HT-29 (cell line): ENCODE measurements at regions not wholly inside any gene's neighbourhood (a gene's known extent, or its start where the extent isn't known, plus 50 kb on each side); places are given as distances from the start of the nearest gene placed in this dataset.
A peak's percentile ranks its signal among the peaks of the same experiment; 100 is the strongest.

Experiments
- DNase-seq: peaks from one replicate; pipeline ENCODE4 v3.0.0-alpha.2; 2015; ENCODE audit warnings: low spot score

DNA sequence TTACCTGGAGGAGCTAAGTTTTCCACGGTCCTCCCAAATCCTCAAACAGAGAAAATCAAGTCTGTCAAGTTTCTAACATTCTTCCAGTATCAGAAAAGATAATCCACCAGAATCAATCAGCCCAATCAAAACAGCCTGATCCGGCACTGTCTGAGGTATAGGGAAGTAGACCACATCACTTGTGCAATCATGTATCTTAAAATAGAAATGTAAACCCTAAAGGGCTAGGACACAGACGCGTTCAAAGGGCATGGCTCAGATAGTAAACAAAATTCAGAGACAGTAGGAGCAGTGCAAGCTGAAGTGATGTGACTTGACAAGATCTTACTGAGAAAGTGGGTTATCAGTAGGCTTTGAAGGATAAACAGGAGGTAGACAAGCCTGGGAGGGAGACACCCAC, 252.4 kb upstream of the DAPK1 start:
- no peak for DNase-seq

DNA sequence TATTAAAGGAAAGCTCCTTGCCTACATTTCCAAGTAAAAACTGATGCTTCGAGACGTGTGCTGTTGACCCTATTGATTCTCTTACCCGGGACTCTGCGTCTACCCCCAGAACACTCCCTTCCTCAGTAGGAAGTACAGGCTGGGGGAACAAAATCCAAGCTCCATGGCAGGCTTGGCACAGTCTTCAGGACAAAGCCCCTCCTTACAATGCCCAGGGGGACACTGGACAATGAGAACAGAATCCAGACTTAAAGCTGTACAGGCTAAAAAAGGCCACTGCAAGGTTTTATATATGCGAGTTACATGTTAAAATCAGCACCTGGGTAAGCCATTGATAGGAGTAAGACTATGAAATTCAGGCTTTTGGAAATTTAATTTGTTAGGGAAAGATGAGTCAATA, 250.6 kb upstream of the DAPK1 start:
- DNase-seq = no peak

DNA sequence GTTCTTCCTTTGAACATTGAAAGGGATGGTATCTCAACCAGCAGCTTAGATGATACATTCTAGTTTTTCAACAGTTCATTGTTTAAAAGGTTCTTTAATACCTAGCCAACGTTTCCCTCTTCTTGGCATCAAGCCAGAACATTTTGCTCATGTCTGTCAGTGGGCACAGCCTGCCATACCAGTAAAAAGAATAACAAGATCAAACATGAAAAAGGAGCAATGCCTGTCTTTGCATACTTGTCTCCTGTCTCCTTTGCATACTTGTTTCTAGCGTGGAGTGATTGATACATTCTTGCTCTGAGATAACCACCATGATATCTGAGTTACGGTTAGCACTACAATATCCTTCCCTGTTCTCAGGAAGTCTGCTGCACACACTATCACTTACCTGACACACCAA, 248.6 kb upstream of the DAPK1 start:
- DNase-seq = no peak

DNA sequence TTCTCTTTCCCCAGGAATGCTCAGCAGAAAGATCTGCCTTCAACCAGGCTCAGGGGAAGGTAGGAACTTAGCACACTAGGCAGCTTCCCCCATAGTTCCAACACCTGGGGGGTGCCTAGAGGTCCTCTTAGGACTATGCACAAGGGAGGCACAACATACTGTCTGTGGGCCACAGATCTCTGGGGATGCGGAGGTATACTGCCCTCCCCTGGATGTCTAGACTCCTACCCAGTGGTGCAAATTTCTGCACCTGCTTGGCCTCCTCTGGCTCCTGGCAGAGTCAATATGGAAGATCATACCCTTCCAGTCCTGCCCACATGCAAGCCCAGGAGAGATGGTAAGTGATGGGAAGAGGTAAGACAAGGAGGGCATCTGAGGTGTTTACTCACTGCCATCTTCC, 247.5 kb upstream of the DAPK1 start:
- DNase-seq = peak; percentile 6

DNA sequence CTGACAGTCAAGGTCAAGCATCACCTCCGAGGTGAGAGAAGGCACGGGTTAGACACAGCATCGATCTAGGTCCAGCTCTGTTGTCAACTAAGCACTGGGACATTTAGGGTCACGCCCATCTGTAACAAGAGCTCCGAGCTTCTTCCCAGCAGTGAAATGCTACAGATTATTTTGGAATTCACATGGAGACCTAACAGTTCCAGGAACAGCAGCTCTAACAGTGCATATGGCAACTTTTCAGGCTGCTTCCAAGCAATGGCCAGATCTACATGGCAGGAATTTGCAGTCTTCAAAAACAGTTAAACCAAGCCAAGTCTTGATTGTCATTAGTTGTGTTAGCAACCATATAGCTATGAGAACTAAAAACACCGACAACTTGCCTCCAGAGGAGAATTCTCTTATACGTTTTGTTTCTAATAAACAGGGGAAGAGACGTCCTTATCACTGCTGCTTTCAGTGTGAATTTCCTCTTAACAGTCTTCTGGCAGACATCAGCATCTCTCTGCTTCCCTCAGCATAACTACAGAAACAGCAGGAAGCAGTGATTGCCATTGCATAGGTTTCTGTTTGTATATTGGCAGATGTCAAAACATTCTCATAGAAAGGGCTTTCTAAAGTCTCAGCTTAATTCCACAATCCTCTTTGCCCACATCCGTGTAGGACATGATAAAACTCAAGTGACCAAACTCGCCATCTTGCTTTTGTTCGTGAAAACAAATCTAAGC, 242.1 kb upstream of the DAPK1 start:
- no peak for DNase-seq

DNA sequence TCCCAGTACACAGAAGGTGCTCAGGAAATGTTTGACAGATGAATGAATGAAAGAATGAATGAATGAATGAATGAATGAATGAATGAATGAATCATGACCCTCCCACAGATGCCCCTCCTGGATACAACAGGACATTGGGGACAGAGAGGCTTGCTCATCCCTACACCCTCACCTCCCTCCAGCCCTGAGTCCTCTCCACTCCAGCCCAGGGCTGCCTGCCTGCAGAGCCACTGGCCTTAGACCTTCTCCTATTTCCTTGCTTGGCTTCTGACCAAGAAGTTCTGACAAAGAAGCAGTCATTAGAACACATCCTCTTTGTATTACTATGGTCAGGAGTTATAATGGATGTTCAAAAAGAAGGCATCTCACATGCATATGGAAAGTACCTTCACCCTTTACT, 240.7 kb upstream of the DAPK1 start:
- DNase-seq = no peak

DNA sequence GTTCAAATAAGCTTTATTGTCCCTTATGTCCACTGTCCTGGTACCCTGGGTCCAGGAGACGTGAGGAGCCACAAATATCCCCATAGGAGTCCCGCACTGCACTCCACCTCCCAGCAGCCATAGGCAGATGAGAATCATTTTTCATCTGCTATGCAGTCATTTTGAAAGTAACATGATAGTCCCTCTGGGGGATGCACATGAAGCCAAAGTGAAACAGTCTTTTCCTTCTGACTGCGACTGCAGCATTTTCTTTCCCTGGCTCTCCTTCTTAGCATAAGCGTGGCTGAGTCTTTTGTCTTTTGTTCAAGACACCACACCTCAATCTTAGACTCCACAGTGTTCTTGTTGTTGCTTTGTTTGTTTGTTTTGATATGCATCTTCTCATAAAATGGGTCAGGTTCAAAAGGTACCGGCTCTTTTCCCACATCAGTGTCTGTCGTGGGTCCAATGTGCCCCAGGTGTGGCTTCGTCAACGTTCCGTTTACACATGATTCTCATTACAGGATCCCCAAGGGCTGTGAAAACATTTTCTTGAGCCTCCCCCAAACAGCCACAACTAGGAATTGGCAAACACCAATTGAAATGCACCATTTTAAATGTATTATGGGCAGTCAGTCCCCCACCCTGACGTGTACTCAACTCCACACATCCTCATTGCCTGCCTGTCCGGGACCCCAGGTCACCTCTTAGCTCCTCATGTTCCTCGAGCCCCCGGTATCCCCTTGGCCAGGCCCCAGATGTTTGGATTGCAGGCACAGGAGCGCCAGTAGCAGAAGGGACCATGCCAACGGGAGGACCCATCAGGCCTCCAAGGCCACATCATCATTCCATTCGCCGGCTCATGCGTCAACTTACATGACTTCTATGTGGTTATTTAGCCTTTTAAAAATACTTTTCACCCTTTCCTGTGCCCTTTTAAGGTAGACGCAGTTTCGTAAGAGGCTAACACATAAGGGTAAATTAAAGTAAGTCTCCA, 237.8 kb upstream of the DAPK1 start:
- DNase-seq = no peak

DNA sequence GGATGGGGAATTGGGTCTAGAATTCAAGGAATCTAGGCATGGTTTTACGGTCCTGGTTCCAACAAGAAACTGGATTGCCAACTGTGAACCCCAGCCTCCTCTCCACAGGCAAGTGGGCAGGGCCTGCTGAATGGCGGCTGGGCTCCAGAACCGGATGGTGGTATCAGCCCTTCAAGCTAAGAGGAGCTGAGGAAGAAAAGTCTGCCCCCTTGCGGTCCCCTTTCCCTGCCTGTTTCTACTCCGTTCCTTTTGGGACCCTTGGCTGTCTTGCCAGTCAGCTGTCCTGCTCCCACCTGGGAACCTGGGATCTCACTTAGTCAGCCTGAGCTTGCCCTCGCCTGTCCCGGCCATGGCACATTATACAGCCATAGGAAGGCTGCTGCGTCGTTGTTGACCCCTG, 234.4 kb upstream of the DAPK1 start:
- DNase-seq = no peak

DNA sequence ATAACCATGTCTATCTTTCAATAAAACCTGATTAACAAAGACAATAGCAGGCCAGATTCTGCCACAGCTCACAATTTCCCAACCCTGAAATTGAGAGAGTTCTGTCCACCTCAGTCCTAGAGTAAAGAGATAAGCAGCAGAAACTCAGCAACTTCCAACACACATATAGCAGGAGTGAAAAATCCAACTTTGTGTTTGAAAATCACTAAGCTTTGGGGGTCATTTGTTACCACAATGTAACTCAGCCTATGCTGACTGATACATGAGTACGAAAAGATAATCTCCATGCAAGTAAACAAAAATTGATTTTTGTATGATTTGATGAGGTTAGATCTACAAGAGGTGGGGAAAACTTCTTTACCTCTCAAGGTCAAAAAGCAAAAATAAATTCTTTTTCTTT, 231.0 kb upstream of the DAPK1 start:
- no peak for DNase-seq

DNA sequence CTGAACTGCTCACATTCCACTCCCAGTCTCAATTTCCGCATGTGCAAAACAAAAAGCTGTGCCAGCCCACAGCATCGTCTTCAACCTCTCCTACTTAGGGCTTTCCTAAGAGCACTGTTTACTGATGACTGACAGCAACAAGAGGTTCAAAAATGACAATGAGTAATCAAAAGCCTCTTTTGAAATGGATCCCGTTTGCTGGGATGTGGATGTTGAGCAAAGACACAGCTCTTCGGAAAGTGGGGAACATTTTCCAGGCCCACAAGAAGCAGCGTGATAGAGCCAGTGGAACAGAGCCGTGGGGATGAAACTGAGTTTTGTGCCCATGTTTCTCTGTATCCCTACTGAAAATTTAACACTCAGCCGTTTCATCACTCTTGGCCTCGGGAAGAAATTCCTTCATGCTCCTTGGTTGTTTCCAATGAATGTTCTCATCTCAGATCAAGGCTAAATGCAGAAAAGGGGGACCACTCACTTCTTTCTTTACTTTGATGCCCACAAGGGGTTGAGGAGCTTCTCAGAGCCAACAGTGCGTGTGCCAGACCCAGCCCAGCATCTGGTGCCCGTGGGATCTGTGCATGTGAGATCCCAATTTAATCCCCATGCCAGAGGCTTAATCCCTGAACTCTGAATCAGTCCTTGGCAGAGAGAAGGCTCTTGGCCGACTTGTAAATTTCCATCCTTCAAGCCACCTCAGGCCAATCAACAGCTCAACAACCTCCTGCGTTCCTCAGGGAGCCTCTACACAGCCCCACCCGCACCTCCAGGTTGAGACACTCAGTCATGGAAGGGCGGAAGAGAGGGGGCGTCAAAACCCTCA, 230.2 kb upstream of the DAPK1 start:
- DNase-seq = no peak

DNA sequence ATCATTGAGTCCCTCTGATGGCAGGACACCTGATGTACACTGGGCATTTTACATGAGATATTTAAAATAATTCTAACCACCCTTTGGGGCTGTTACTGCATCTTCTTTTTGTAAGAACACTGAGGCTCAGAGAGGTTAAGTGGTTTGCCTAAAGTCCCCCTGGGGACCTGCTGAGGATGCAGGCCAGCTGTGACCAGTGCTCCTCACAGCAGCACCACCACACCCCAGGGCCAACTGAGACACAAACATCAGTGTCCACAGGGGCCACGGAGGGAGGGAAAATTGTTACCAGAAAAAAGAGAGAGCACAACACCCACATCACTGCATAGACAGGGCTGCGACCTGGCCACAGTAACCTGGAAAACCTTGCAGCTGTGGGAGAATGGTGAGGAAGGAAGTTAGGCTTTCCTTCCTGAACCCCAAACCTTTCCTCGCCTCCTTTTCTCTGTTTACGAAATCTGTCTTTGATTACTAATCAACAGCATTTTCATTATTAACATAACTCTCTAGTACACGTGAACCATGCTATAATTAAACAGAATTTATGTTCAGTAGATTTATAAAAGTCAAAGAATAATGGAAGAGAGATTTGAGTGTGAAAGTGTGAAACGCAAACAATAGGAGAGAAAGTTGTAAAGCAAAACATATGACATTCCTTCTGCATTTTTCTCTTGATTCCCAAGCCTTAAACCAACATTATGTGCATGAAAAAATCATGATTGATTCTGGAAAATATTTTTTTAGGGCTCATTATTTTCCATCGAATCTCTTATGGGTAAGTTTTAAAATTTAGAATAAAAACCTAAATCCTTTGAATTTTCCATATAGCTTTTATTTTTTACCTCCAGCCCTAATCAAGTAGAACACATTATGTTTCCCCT, 228.1 kb upstream of the DAPK1 start:
- no peak for DNase-seq

DNA sequence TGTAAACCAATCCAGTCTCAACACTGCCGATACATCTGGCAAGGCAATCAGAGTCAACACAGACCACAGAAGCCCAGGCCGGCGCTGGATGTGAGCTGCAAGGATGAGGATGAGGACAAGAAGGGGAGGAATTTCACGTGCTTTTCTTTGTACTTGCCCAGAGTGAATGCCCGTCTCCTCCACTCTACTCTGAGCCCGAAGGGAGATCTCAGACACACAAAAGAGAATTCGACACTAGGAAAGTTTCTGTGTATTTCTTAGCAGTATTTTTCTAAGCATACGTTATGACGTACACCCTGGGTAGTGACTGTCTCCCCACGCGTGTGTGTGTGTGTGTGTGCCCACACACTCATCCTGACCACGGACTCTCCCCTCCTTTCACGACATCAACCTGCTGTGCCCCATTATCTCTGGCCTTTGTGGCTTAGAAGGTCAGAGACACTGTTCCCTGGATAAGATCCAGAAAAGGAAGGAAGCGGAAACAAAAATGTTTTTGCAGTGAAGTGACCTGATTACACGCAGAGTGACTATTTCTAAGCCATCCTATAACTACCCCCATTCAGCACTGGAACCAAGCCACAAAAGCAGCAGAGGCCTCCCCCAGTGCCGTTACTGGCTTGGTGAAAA, 227.3 kb upstream of the DAPK1 start:
- DNase-seq = no peak

DNA sequence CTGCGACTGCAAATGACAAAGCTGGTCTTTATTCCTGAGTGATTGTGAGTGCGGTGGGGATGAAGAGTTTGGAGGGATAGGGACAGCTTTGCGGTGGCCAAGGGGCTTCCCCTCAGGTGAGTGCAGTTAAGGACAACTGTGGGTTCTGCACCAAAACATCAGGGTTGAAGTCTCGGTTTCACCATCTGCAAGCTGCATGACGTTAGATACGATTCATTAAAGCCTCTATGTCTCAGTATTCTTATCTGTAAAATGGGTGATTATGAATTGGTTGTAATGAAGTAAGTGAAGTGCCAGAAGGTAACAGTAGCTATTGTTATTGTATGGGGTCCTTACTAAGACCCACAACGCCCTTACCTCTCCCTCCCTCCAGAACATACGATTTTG, 226.8 kb upstream of the DAPK1 start:
- no peak for DNase-seq

DNA sequence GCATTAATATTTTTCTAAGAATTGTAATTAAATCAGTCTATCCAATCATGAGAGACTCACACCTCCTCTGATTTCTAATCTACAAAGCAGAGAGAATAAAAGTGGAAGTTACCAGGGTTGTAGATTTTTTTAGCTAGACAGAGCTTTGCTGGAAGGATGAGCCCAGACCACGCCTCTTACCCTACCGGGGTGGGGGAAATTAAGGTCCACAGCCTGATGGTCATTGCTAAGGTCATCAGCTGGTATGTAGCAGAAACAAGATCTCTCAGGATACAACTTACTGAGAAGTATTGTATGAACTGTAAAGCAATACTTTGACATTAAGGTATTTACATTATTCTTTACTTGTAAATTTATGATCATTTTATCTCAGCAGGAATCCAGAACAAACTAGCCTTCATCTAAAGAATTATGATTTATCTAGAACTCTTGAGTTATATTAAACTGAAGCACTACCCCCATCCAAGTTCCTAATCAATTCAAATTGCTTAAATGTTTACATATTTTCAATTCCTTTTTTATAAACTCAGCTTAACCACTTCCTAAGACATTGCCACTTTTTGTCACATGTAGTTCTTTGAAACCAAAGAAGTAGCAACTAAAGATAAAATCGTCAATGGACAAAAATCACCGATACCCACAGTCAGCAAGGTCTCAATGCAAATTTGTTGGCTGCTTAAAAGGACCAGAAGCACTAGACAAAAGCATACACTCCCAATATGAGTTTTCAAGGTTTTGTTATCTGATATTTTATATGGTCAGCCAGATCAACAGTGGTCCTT, 225.8 kb upstream of the DAPK1 start:
- DNase-seq = no peak

DNA sequence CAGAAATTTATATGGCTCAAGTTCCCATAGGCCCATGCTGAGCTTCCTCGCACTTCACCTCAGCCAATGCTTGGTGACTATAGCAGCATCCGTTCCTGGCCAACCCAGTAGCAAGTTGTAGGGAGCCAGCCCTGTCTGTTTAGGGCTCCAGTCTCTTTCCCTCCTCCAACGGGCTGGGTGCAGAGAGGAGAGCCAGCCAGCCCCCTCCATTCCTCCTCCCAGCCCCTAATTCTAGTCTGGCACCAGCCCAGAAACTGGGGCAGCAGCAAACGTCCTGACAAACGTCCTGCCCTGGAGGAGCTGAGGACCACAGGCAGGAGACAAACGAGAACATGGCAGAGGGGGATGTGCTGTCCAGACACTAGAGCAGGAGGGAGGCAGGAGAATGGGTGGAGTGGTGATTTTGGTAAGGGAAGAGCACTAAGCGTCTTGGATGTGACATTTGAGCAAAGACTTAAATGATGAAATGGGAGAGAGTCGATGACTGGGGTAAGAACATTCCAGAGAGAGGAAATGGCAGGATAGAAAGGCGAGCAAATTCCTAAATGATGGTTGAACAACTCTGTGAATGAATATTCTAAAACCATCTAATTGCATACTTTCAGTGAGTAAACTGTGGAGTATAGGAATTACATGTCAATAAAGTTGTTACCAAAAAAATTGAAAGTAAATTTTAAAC, 222.5 kb upstream of the DAPK1 start:
- DNase-seq = no peak

DNA sequence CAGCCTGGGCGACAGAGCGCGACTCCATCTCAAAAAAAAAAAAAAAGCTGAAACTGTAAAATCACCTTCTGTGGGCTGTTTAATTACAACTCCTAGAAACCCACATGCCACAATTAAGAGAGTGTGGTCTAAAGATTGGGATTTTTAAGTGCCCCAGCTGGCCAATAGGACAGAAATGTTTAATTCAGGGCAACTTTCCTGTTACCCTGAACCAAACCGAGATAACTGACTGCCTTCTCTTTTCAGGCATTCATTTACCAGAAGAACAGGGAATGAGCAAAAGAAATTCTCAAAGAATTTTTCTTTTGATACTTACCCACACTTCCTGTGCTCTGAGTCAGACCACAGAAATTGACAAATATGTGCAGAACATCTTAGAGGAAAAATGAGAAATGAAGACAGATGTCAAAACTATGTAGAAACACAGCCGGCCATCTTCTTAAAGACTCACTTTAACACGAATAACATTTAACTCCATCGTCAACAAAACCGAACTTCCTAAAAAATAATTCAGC, 221.3 kb upstream of the DAPK1 start:
- no peak for DNase-seq

DNA sequence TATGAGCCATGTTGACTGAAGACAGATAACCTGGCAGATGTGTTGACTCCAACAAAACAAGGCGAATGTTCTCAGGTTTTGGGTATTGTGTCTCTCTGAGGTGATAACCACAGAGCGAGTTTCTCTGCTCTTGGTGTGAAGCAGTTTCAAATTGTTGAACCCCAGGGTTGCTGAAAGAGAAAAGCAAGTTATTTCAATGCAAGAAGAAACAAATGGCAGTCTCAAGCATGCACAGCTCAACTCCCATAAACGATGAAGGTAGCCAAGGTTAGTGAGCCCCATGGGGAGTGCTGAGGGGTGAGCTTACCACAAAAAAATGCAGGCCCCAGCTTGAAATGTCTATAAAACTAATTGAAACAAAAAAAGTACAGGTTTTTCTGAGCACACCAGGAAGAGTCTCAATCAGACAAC, 220.8 kb upstream of the DAPK1 start:
- no peak for DNase-seq

DNA sequence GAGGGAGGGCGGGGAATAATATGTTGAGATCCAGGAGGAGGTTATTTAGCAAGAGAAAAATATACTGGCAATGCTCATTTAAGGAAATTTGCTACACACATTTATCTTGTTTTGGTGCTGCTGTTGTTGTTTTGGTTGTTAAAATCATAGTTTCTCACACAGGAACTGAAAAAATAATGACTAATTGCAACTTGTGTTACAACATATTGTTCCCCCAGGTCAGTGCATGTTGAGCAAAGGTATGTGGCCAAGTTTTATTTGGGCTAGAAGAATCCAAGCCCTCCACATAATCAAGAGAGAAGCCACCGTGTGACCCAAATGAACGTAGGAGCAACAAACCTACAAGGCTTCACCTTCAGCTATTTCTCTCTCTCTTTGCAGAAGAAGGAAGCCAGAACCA, 220.3 kb upstream of the DAPK1 start:
- no peak for DNase-seq
